ENCODE measurements at regions not wholly inside any gene's neighbourhood (a gene's known extent, or its start where the extent isn't known, plus 50 kb on each side); places are given as distances from the start of the nearest gene placed in this dataset.

- Histone ChIP-seq H3K4me2 (no peak overlapping the region), H3K36me3 (ENCODE audit: insufficient read depth) (no peaks in the 10 kb centered on the region), H3K79me2 (replicated peaks; ENCODE audit: insufficient read depth) (no peaks in the 10 kb centered on the region), H3K9me2 (ENCODE audit: insufficient read depth) (no peaks in the 10 kb centered on the region), H4K20me1 (replicated peaks; ENCODE audit: insufficient read depth) (no peaks in the 10 kb centered on the region), H3K4me1 (ENCODE audit: insufficient read depth) (no peaks in the 10 kb centered on the region), H3K27me3 (ENCODE audit: insufficient read depth) (no peaks in the 10 kb centered on the region), H2AFZ (no peak overlapping the region), H3K4me3 (no peak overlapping the region), H3F3A (replicated peaks; ENCODE audit: low read depth) (no peaks in the 10 kb centered on the region), H3K27ac (ENCODE audit: low read depth) (no peak overlapping the region)
- Mint-ChIP-seq H3K4me3 (no peak overlapping the region), H3K9me3 (no peaks in the 10 kb centered on the region), H3K4me1 (no peaks in the 10 kb centered on the region), H3K36me3 (ENCODE audit: low read depth) (no peaks in the 10 kb centered on the region), H3K27ac (no peak overlapping the region), H3K27me3 (ENCODE audit: insufficient read depth, low read depth, poor library complexity) (no peaks in the 10 kb centered on the region)
- TF ChIP-seq CTCF (conservative IDR thresholded peaks at IDR 0.05; ENCODE audit: low read depth in 2 of 2) = no peak
- no peak for TF ChIP-seq POLR2AphosphoS5 (IDR thresholded peaks at IDR 0.05; ENCODE audit: low read depth)
- TF ChIP-seq JUNB (IDR thresholded peaks at IDR 0.05; ENCODE audit: unreplicated experiment) = no peak
- TF ChIP-seq ZNF462 (CRISPR knock-in tag; IDR thresholded peaks at IDR 0.05) = no peak
- no peak for TF ChIP-seq STAT1 (IDR thresholded peaks at IDR 0.05; ENCODE audit: unreplicated experiment)
- TF ChIP-seq ETS1 (IDR thresholded peaks at IDR 0.05) = no peak
- TF ChIP-seq NANOG (IDR thresholded peaks at IDR 0.05; ENCODE audit: borderline replicate concordance) = no peak
- no peak for TF ChIP-seq ZNF331 (CRISPR knock-in tag; IDR thresholded peaks at IDR 0.05; ENCODE audit: low read depth)
- TF ChIP-seq REST (IDR thresholded peaks at IDR 0.05; ENCODE audit: unreplicated experiment) = no peak
- TF ChIP-seq EZH2 (IDR thresholded peaks at IDR 0.05; ENCODE audit: low read depth, unreplicated experiment) = no peak
- no peak for TF ChIP-seq CREB1 (CRISPR knock-in tag; IDR thresholded peaks at IDR 0.05; ENCODE audit: low read depth)
- TF ChIP-seq EZH2phosphoT487 (IDR thresholded peaks at IDR 0.05; ENCODE audit: unreplicated experiment) = no peak
- no peak for TF ChIP-seq ZNF114 (CRISPR knock-in tag; IDR thresholded peaks at IDR 0.05)
- no peak for ATAC-seq
- DNase-seq (ENCODE audit: low spot score) = no peak
Measured at GRCh38 chr7:22016507-22016906, 70.8 kb upstream of the CDCA7L start.

Data from GM23338 (cell line).